ENCODE measurements at regions not wholly inside any gene's neighbourhood (a gene's known extent, or its start where the extent isn't known, plus 50 kb on each side); places are given as distances from the start of the nearest gene placed in this dataset.

- RAD21 ChIA-PET (ENCODE audit: unreplicated experiment) = no interaction called here
- no peak overlapping the region for H2AFZ ChIP-seq (ENCODE audit: control insufficient read depth, low read depth, low read length)
- SMC1A ChIA-PET (ENCODE audit: uncharacterized antibody, unreplicated experiment) = interaction anchor here (0.7 to 1.0 kb wide), 2 partner anchors 147 to 960 kb away, joined by 3 read pairs; no protein-coding TSS in a partner anchor
- no peak overlapping the region for H3K4me2 ChIP-seq (ENCODE audit: control insufficient read depth, insufficient read depth)
- in situ Hi-C loops (cut with MboI) = no loop called here
- POLR2A ChIA-PET = no interaction called here
- no peaks in the 10 kb centered on the region for H3K36me3 ChIP-seq (ENCODE audit: control insufficient read depth in 2 of 2, insufficient read depth in 2 of 2, low read length in 1 of 2)
- intact Hi-C loops (cut with micrococcal nuclease; ENCODE audit: unreplicated experiment) = no loop called here
- H3K27ac ChIP-seq (ENCODE audit: control insufficient read depth, insufficient read depth) = no peak overlapping the region
- no peaks in the 10 kb centered on the region for H3K4me1 ChIP-seq (ENCODE audit: control insufficient read depth, insufficient read depth, low read length)
- WGBS (ENCODE audit: insufficient coverage, insufficient replicate concordance, low lambda C conversion rate, missing lambda C conversion rate) = 10% methylated on average over 1 of the region's 1 CpG
- no peak overlapping the region for H3K9ac ChIP-seq (ENCODE audit: control insufficient read depth, insufficient read depth, low read length)
- no peak overlapping the region for H3K4me3 ChIP-seq
- no peaks in the 10 kb centered on the region for H3K27me3 ChIP-seq (replicated peaks in 1 of 2; ENCODE audit: control insufficient read depth in 2 of 2, insufficient read depth in 2 of 2, low read length in 1 of 2)
- H3K9me3 ChIP-seq (replicated peaks; ENCODE audit: control insufficient read depth, insufficient read depth, low read length) = no peaks in the 10 kb centered on the region
- FAIRE-seq = no peak
- ATAC-seq = no peak
- CTCF ChIA-PET = interaction anchor here (1.2 to 2.1 kb wide), 3 partner anchors 28 to 283 kb away, joined by 3 to 6 read pairs (median 4); no protein-coding TSS in a partner anchor
- DNase-seq (ENCODE audit: low read depth, low spot score) = no peak
- BruUV-seq (replicated peaks) = no TSS peak
- no peaks in the 10 kb centered on the region for H3K79me2 ChIP-seq (ENCODE audit: control insufficient read depth, insufficient read depth, low read length)
- H4K20me1 ChIP-seq (ENCODE audit: control insufficient read depth, insufficient read depth) = no peaks in the 10 kb centered on the region
- TF ChIP-seq BCL11A (IDR thresholded peaks at IDR 0.05; ENCODE audit: low read depth, low read length) (no peak), SMC3 (IDR thresholded peaks at IDR 0.05; ENCODE audit: borderline replicate concordance, low read length) (no peak), EED (IDR thresholded peaks at IDR 0.05; ENCODE audit: low read depth) (no peak), CBX3 (IDR thresholded peaks at IDR 0.05; ENCODE audit: borderline replicate concordance, low read depth) (no peak), POLR2A (IDR thresholded peaks at IDR 0.05; ENCODE audit: low read depth, low read length) (no peak), ZBTB11 (CRISPR knock-in tag; IDR thresholded peaks at IDR 0.05) (no peak)
- TF ChIP-seq, protein P1, sequence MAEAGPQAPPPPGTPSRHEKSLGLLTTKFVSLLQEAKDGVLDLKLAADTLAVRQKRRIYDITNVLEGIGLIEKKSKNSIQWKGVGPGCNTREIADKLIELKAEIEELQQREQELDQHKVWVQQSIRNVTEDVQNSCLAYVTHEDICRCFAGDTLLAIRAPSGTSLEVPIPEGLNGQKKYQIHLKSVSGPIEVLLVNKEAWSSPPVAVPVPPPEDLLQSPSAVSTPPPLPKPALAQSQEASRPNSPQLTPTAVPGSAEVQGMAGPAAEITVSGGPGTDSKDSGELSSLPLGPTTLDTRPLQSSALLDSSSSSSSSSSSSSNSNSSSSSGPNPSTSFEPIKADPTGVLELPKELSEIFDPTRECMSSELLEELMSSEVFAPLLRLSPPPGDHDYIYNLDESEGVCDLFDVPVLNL (IDR thresholded peaks at IDR 0.05; ENCODE audit: low read depth, low read length) = no peak
Observed at GRCh38 chr6:97469451-97469850, 186.4 kb upstream of the MMS22L start.

Measured in GM12878 (cell line).